Lung (tissue), 11 donors: ENCODE measurements at regions not wholly inside any gene's neighbourhood (a gene's known extent, or its start where the extent isn't known, plus 50 kb on each side); places are given as distances from the start of the nearest gene placed in this dataset.

Experiments
- ATAC-seq: fragments of 200-7000 bp; cut with Tn5 transposase; one replicate; pipeline ENCODE4 v1.9.1; 2020; ENCODE audit warnings: moderate number of reproducible peaks; ENCODE audit not compliant: insufficient read depth, low FRiP score
- DNase-seq, 3 donors: peaks; one replicate each; pipeline ENCODE4 v3.0.0-alpha.2; 2013 to 2017
- H3K27ac ChIP-seq, 2 donors: one replicate each; pipeline ENCODE4 v1.5.1; 2013; ENCODE audit warnings: mild to moderate bottlenecking in 2 of 2, moderate library complexity in 2 of 2, control low read depth in 1 of 2, inconsistent platforms in 1 of 2, low read depth in 1 of 2, low read length in 1 of 2
- H3K27me3 ChIP-seq, 3 donors: one replicate each; pipeline ENCODE4 v1.5.1; 2013; ENCODE audit warnings: low read length in 2 of 3; ENCODE audit not compliant: control insufficient read depth in 3 of 3, insufficient read depth in 3 of 3
- H3K36me3 ChIP-seq, 4 donors: one replicate each; pipeline ENCODE4 v1.5.1; 2013; ENCODE audit warnings: low read length in 4 of 4, mild to moderate bottlenecking in 1 of 4, moderate library complexity in 1 of 4; ENCODE audit not compliant: control insufficient read depth in 4 of 4, insufficient read depth in 4 of 4
- H3K4me1 ChIP-seq, 5 donors: one replicate each; pipeline ENCODE4 v1.5.1; 2013; ENCODE audit warnings: low read length in 5 of 5, mild to moderate bottlenecking in 2 of 5, moderate library complexity in 1 of 5; ENCODE audit not compliant: control insufficient read depth in 5 of 5, insufficient read depth in 5 of 5
- H3K4me3 ChIP-seq: one replicate; pipeline ENCODE4 v1.5.1; 2013; ENCODE audit warnings: mild to moderate bottlenecking, control low read depth, moderate library complexity
- H3K9ac ChIP-seq, 2 donors: one replicate each; pipeline ENCODE4 v1.5.1; 2013; ENCODE audit warnings: low read length in 2 of 2, control low read depth in 1 of 2; ENCODE audit not compliant: insufficient read depth in 1 of 2
- H3K9me3 ChIP-seq, 4 donors: one replicate each; pipeline ENCODE4 v1.5.1; 2013; ENCODE audit warnings: low read length in 3 of 4, mild to moderate bottlenecking in 1 of 4, moderate library complexity in 1 of 4; ENCODE audit not compliant: control insufficient read depth in 4 of 4, insufficient read depth in 3 of 4
- WGBS, 2 donors: extraction: QIAGEN DNeasy Blood & Tissue Kit; methylation state at CpG; one replicate each; pipeline ENCODE4 v1.1.7; 2013; 5-methylcytosine and 5-hydroxymethylcytosine counted together
- TF ChIP-seq, protein P1 (sequence below): IDR thresholded peaks from 2 replicates; pipeline ENCODE4 v1.5.1; 2012; ENCODE audit warnings: mild to moderate bottlenecking; ENCODE audit errors: control extremely low read depth, extremely low read depth
- donor health status: control.
- donor health status: control.
- donor health status: Bipolar disorder and iron deficiency.
- donor health status: healthy.
- donor health status: DM: yes; HTN: yes; CAD: no.

- TF ChIP-seq, protein P1, sequence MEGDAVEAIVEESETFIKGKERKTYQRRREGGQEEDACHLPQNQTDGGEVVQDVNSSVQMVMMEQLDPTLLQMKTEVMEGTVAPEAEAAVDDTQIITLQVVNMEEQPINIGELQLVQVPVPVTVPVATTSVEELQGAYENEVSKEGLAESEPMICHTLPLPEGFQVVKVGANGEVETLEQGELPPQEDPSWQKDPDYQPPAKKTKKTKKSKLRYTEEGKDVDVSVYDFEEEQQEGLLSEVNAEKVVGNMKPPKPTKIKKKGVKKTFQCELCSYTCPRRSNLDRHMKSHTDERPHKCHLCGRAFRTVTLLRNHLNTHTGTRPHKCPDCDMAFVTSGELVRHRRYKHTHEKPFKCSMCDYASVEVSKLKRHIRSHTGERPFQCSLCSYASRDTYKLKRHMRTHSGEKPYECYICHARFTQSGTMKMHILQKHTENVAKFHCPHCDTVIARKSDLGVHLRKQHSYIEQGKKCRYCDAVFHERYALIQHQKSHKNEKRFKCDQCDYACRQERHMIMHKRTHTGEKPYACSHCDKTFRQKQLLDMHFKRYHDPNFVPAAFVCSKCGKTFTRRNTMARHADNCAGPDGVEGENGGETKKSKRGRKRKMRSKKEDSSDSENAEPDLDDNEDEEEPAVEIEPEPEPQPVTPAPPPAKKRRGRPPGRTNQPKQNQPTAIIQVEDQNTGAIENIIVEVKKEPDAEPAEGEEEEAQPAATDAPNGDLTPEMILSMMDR, result no peak
- H3K27ac ChIP-seq, result no peak overlapping the region
- no peak overlapping the region for H3K4me3 ChIP-seq
- H3K4me1 ChIP-seq, result no peaks in the 10 kb centered on the region
- ATAC-seq (no peak), DNase-seq (no peak)
- H3K36me3 ChIP-seq, result no peaks in the 10 kb centered on the region
- H3K9ac ChIP-seq, result no peak overlapping the region
- H3K27me3 ChIP-seq, result no peaks in the 10 kb centered on the region
- H3K9me3 ChIP-seq, result peaks cover 0 to 11% (median 4%) of the 10 kb centered on the region in 4 donors
These were observed 930.5 kb downstream of the ADGRL2 start for GRCh38 chr1:82731216-82731615.

DNA sequence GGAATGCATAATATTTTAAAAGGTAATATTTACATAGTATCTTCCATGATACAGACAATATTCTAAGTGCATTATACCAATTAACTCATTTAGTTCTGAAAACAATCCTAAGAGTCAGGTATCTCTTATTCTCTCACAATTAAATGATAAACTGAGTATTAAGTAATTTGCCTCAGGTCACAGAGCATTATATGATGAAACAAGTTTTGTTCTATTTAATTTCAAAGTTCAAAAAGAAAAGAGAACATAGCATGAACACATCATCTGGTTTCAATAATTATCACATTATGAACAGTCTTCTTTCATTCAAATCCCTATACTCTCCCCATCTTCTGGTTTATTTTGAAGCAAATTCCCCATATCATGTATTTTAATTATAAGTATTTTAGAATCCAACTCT lies 927.5 kb downstream of the ADGRL2 start:
- Histone ChIP-seq H3K9ac (no peak overlapping the region), H3K4me3 (no peak overlapping the region), H3K4me1 (no peaks in the 10 kb centered on the region), H3K27me3 (no peaks in the 10 kb centered on the region), H3K9me3 (peaks cover 0 to 11% (median 4%) of the 10 kb centered on the region in 4 donors), H3K27ac (no peak overlapping the region), H3K36me3 (no peaks in the 10 kb centered on the region)
- ATAC-seq (no peak), DNase-seq (no peak)
- TF ChIP-seq, protein P1, result no peak

GRCh38 chr1:82724246-82724645 lies 923.5 kb downstream of the ADGRL2 start:
- Histone ChIP-seq H3K4me3 (no peak overlapping the region), H3K9me3 (no peaks in the 10 kb centered on the region), H3K4me1 (no peaks in the 10 kb centered on the region), H3K9ac (no peak overlapping the region), H3K36me3 (no peaks in the 10 kb centered on the region), H3K27me3 (no peaks in the 10 kb centered on the region), H3K27ac (no peak overlapping the region)
- ATAC-seq (no peak), DNase-seq (no peak)
- 90 to 94% methylated on average over 2 of the region's 2 CpGs for WGBS, 2 donors
- TF ChIP-seq, protein P1, result no peak

GRCh38 chr1:82722608-82723007 lies 921.9 kb downstream of the ADGRL2 start:
- Histone ChIP-seq H3K4me3 (no peak overlapping the region), H3K36me3 (no peaks in the 10 kb centered on the region), H3K4me1 (no peaks in the 10 kb centered on the region), H3K27ac (no peak overlapping the region), H3K9me3 (no peaks in the 10 kb centered on the region), H3K27me3 (no peaks in the 10 kb centered on the region), H3K9ac (no peak overlapping the region)
- no peak for DNase-seq
- WGBS, 2 donors, result 88 to 94% methylated on average over 3 of the region's 3 CpGs
- no peak for ATAC-seq
- TF ChIP-seq, protein P1, result no peak
